BJ (cell line): ENCODE measurements at regions not wholly inside any gene's neighbourhood (a gene's known extent, or its start where the extent isn't known, plus 50 kb on each side); places are given as distances from the start of the nearest gene placed in this dataset.

Source experiments
- CTCF ChIA-PET: fragments of 350-600 bp; formaldehyde crosslinking; extraction: SDS; loops from one replicate; lab custom pipeline; 2021; ENCODE audit warnings: antibody characterized with exemption, inconsistent platforms; lab: Yijun Ruan, JAX
- POLR2A ChIA-PET: fragments of 300-600 bp; sonication (Branson Sonifier 250); formaldehyde crosslinking; extraction: SDS; loops from one replicate; lab custom pipeline; 2021; ENCODE audit warnings: antibody characterized with exemption; lab: Charles Lee
- DNase-seq: peaks from one replicate; pipeline ENCODE4 v3.0.0-alpha.2; 2011; ENCODE audit warnings: low read depth
- H3K27me3 ChIP-seq: 2 replicates; pipeline ENCODE4 v1.6.0; 2011; ENCODE audit warnings: low read length; ENCODE audit not compliant: control insufficient read depth, insufficient read depth
- H3K36me3 ChIP-seq: 2 replicates; pipeline ENCODE4 v1.5.1; 2011; ENCODE audit warnings: low read length; ENCODE audit not compliant: control insufficient read depth, insufficient read depth
- H3K4me3 ChIP-seq: 2 replicates; pipeline ENCODE4 v1.5.1; 2011; ENCODE audit warnings: low read depth, mild to moderate bottlenecking, control low read depth, low read length
- TF ChIP-seq, protein P1 (sequence below): IDR thresholded peaks from 2 replicates; pipeline ENCODE4 v1.5.1; 2011; ENCODE audit warnings: low read depth, mild to moderate bottlenecking, control low read depth, inconsistent platforms, low read length, moderate library complexity; ENCODE audit not compliant: insufficient read depth

DNA sequence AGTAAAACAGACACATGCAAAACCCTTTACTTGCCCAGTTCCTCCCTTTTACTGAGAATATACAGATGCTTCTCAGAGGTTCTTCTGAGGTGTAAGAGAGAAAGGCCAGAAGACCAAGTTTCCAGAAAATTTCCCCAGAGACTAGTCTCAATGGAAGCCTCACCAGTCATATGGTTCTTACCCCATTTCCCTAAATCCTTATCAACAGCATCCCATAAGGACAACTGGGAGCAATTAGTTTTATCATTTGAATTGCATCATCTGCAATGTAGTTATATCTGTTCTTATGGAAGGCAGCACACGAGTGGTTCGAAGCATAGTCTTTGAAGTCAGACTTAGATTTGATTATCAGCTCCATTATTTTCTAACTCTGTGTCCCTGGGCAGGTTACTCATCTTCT, 203.6 kb upstream of the PPARGC1A start:
- TF ChIP-seq, protein P1, sequence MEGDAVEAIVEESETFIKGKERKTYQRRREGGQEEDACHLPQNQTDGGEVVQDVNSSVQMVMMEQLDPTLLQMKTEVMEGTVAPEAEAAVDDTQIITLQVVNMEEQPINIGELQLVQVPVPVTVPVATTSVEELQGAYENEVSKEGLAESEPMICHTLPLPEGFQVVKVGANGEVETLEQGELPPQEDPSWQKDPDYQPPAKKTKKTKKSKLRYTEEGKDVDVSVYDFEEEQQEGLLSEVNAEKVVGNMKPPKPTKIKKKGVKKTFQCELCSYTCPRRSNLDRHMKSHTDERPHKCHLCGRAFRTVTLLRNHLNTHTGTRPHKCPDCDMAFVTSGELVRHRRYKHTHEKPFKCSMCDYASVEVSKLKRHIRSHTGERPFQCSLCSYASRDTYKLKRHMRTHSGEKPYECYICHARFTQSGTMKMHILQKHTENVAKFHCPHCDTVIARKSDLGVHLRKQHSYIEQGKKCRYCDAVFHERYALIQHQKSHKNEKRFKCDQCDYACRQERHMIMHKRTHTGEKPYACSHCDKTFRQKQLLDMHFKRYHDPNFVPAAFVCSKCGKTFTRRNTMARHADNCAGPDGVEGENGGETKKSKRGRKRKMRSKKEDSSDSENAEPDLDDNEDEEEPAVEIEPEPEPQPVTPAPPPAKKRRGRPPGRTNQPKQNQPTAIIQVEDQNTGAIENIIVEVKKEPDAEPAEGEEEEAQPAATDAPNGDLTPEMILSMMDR, result no peak
- Histone ChIP-seq H3K36me3 (no peaks in the 10 kb centered on the region), H3K27me3 (no peaks in the 10 kb centered on the region), H3K4me3 (no peak overlapping the region)
- ChIA-PET POLR2A (no interaction called here), CTCF (no interaction called here)
- DNase-seq, result no peak

DNA sequence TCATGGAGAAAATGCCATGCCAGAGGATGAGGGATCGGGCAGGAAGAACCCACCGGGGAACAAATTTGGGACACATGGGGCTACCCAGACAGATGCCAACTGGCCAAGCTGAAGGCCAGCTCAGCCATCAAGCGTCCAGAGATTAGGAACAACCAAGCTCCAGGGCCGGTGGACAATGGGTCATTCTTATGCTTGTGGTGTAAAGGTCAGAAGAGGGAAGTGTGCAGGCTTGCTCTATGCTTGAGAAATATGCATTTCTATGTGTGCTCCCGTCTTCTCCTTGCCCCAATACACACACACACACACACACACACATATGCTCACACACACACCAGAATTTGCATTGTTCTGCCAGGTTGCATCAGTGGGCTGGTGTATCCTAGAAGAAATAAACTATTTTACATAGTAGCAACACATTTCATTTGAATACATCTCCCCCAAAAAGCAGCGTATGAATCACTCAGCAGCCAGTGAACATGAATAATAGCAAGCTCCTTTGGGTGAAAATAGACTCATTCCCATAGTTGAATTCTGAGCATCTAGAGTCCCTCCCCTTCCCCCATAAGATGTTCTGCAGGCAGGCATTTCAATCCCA, 201.9 kb upstream of the PPARGC1A start:
- CTCF ChIA-PET, result interaction anchor here (0.9 to 1.3 kb wide), 2 partner anchors 12 to 30 kb away, joined by 3 to 5 read pairs; no protein-coding TSS in a partner anchor
- TF ChIP-seq, protein P1, result no peak
- no peak for DNase-seq
- POLR2A ChIA-PET, result no interaction called here
- no peak overlapping the region for H3K4me3 ChIP-seq
- no peaks in the 10 kb centered on the region for H3K36me3 ChIP-seq
- no peaks in the 10 kb centered on the region for H3K27me3 ChIP-seq

DNA sequence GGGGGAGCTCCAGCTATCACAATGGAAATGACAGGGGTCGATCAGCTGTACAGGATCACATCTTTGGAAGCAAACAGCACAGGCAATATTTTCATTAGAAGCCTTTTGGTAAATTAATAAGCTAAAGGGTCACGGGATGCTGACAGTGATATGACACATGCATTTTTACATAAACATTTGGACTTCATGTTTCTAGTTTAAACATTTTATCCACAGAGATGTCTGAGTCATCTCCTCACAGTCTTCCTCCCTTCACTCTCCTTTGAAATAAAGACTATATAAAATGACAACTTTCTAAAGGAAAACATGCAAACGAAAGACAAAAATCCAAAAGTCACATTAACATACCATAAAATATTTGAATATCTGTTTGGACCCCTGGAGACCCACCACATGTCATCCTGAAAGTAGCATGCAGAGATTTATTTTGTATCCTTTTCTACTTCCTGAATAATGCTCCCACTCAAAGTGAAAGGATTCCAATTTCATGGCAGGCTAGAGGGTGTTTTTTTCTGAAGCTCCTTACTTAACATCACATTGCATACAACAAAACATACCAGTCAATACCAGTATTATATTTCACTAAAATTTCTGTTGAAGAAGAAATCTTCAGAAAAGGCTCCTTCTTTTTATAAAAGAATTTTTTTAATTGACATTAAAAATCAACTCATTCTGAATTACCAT, 200.1 kb upstream of the PPARGC1A start:
- no peak overlapping the region for H3K4me3 ChIP-seq
- POLR2A ChIA-PET, result no interaction called here

DNA sequence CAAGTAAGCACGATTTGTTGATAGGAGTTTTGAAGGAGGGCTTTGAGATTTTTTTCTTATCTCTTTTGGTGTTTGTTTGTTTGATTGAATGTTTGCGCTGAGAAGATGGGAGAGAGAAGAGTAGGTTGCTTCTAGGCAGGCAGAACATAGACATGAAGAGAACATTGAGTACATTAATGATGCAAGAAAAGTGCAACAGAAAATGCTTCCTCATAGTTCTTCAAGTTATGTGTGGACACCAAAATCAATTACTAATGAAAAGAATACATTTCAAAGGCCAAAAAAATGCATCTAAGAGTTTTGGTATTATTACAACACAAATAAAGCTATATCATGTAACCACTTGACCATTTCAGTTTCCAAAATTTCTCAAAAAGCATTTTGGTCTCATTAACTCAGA, 191.0 kb upstream of the PPARGC1A start:
- Histone ChIP-seq H3K4me3 (no peak overlapping the region), H3K36me3 (no peaks in the 10 kb centered on the region), H3K27me3 (no peaks in the 10 kb centered on the region)
- CTCF ChIA-PET, result interaction anchor here (0.6 kb wide), 1 partner anchor 298 kb away, joined by 3 read pairs; no protein-coding TSS in a partner anchor
- DNase-seq, result no peak
- POLR2A ChIA-PET, result no interaction called here
- TF ChIP-seq, protein P1, result no peak

More for the DNA sequence above, 200.1 kb upstream of the PPARGC1A start:
- Histone ChIP-seq H3K27me3 (no peaks in the 10 kb centered on the region), H3K36me3 (no peaks in the 10 kb centered on the region)
- CTCF ChIA-PET, result interaction anchor here (1.3 kb wide), 1 partner anchor 123 kb away, joined by 3 read pairs; no protein-coding TSS in a partner anchor
- DNase-seq, result no peak
- TF ChIP-seq, protein P1, result no peak

DNA sequence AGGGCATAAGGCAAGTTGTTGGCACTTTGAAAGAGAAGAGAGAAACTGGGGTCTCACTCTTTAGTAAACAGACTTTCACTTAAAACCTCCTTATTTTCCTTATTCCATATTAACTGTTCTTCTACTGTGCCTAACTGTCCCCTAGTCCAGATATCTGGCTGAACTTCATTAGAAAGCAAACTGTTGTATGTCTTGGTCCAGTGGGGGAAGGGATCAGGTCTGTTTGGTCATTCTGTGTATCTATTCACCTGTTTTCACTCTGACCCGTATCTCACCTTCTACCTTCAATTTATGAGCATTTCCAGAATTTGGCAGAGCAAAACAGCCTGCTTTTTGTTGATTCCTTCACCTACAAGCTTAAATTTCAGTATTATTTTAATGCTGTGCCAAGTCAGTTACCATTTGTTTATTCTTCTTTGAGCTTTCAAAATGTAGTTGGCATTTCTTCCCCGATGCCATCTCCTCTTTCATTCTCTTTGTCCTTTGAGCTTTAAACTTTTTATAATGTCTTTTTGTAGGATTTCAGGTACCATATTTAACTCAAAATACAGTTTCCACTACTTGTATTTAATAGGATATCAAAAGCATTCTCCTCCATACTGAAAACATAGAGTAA, 188.6 kb upstream of the PPARGC1A start:
- no peak for DNase-seq
- no peak overlapping the region for H3K4me3 ChIP-seq
- H3K27me3 ChIP-seq, result no peaks in the 10 kb centered on the region
- TF ChIP-seq, protein P1, result no peak
- ChIA-PET POLR2A (no interaction called here), CTCF (no interaction called here)
- no peaks in the 10 kb centered on the region for H3K36me3 ChIP-seq
